Femur (tissue), 1 donor: ENCODE measurements at regions not wholly inside any gene's neighbourhood (a gene's known extent, or its start where the extent isn't known, plus 50 kb on each side); places are given as distances from the start of the nearest gene placed in this dataset.
A peak's percentile ranks its signal among the peaks of the same experiment; 100 is the strongest.

Source experiments
- DNase-seq: peaks from one replicate; pipeline ENCODE4 v3.0.0-alpha.2; 2017

DNA sequence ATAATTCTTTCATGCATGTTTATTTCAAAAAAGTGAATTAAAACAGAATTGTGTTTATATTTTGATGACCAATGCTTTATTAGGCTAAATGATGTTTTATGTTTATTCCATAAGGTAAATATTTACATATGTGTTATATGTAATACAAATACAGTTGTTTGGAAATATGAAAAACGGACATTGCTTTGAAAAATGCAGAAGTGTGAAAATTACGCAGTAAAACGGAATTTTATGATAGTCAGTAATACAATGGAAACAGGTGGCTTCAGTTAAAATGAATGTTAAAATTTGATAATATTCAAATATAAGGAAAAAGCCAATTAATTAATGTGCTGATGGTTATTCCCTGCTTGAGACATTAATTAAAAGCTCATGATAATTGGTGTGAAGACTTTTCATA is 1633.8 kb downstream of the MAT2B start:
- DNase-seq, result no peak

DNA sequence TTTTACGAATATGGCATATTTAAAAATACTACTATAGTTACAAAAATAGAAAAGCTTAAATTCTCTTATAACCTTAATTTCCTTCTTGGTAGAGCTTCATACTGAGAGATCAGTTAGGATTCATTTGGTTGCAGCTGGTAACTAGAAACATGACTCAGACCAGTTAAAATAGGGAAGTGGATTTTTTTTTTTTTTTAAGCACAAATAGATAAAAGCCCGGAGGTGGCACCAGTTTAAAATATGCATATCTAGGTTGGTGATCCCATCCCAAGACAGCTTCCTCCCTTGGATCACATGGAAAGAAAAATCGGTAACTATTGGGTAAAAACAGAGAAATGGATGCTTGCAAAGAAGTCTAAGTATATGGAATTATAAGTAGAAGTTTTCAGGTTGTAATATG is 1634.3 kb downstream of the MAT2B start:
- DNase-seq, result no peak

DNA sequence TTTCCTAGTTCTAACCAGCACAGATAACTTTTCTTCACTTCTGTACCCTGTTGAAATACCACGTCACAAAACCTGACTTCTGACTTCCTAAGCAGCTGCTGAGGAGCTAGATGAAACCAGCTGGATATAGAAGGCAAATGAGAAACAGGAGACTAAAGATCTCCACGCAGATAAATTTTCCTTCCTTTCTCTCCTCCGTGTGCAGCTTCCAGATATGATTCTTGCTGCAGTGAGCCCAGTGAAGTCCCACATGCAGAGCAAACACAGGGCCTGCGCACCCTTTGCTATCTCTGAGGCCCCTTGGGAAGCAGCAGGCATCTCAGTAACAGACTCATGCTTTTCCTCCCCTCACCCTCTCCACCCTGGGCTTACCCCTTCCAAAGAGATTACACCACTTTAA is 1638.3 kb downstream of the MAT2B start:
- DNase-seq, result no peak

DNA sequence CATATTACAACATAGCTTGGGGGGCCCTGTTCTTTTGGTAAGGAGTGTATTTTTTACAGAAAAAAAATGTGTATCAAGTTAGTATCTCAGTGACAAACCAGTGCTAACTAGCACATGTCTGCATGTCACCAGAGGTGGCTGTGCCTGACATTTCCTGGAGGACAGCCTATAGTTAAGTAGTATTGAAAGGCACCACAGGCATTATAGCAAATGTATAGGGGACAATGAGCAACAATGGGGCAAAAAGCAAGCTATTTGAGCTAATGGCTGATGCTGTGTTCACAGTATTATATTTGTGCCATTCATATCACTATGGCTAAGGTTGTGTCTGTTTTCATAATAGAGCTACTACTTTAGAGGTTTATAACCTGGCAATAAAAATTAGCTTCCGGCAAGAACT is 1644.0 kb downstream of the MAT2B start:
- no peak for DNase-seq

GRCh38 chr5:165152058-165152457 is 1646.6 kb downstream of the MAT2B start:
- DNase-seq, result no peak

GRCh38 chr5:165157219-165157618 is 1651.8 kb downstream of the MAT2B start:
- DNase-seq, result no peak

DNA sequence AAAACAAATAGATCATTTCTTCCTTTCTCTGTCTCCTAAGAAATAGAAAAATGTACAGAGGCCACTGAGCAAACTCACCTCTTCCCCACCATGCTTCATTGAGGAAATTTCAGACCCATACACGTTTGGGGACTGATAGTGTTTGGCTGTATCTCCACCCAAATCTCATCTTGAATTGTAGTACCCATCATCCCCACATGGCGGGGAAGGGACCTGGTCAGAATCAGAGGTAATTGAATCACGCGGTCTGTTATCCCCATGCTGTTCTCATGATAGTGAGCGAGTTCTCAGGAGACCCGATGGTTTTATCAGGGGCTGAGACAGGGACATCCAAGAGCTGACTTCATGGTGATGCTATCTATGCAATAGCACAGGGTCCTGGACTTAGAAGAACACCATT is 1655.8 kb downstream of the MAT2B start:
- no peak for DNase-seq

DNA sequence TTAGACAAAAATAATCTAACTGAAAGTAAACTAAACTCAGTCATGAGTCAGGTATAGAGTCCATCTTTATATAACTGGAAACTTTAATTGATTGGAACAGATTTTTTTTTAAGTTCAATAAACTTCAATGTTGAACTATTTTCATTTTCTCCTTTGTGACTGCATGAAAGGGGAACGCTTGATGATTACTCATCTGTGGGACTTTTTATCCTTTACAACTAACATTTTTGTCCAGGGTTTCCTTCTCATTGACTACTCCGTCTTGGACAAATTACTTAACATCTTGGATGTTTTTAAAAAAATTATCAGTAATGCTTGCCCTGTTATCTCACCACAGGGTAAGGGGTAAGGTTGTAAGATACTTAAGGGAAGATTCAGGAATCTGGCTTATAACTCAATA is 1658.4 kb downstream of the MAT2B start:
- DNase-seq, result no peak

DNA sequence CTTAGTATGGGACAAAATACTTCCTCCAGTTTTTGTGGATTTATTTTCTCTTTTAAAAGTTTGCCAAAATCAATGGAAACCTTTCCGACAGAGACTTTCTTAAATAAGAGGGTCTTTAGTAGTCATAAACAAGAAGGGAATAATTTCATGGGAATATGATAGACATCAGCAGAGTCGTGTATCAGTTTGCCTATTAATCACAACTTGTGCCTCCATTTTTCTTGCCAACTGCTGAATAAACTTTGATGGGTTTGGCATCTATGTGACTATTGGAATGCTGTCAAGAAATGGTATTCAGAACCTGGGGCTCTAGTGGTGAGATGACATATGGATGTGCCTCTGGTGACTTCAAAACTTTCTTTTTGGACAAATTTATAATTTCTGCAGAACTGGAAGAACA is 1668.2 kb downstream of the MAT2B start:
- DNase-seq, result no peak

- peak; percentile 18 for DNase-seq
Measured at GRCh38 chr5:165175041-165175440, 1669.6 kb downstream of the MAT2B start.

- DNase-seq, result no peak
Measured at GRCh38 chr5:165184183-165184582, 1678.8 kb downstream of the MAT2B start.

GRCh38 chr5:165185716-165186115 is 1680.3 kb downstream of the MAT2B start:
- no peak for DNase-seq

DNA sequence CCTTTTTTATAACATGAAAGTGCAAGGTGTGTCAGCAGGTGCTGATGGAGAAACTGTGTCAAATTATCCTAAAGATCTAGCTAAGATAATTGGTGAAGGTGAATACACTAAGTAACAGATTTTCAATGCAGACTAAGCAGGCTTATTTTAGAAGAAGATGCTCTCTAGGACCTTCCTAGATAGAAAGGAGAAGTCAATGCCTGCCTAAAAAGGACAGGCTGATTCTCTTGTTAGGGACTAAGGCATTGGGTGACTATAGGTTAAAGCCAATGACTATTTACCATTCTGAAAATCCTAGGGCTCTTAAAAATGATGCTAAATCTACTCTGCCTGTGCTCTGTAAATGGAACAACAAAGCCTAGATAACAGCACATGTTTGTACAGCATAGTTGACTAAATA is 1682.4 kb downstream of the MAT2B start:
- DNase-seq, result no peak

DNA sequence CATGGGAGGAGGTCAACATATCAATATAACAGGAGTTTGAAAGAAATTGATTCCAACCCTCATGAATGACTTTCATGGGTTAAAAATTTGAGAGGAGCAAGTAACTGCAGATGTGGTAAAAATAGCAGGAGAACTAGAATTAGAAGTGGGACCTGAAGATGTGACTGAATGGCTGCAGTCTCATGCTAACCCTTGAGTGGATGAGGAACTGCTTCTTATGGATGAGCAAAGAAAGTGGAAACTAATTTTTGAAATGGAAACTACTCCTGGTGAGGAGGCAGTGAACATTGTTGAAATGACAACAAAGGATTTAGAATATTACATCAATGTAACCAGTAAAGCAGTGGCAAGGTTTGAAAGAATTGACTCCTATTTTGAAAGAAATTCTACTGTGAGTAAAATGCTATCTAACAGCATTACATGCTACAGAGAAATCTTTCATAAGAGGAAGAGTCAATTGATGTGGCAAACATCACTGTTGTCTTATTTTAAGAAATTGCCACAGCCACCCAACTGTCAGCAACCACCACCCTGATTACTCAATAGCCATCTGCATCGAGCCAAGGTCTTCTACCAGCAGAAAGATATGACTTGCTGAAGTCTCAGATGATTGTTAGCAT is 1683.2 kb downstream of the MAT2B start:
- no peak for DNase-seq

DNA sequence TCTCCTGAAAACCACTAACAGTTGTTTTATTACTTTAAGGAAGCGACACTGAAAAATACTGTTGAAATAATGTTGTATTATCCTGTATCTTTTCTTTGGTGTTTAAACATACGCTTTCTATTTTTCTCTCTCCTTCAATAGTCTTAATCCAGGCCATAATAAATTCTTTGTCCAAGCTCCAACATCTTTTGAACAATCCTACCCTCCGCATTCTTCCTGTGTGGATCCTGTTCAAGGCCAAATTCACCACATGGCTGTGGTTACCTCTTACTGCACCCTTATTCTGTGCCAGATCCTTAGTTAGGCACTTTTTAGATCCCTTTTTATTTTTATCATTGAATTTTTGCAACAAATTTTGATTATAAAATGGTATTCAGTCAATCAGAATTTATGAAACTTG is 1691.5 kb downstream of the MAT2B start:
- DNase-seq, result no peak

DNA sequence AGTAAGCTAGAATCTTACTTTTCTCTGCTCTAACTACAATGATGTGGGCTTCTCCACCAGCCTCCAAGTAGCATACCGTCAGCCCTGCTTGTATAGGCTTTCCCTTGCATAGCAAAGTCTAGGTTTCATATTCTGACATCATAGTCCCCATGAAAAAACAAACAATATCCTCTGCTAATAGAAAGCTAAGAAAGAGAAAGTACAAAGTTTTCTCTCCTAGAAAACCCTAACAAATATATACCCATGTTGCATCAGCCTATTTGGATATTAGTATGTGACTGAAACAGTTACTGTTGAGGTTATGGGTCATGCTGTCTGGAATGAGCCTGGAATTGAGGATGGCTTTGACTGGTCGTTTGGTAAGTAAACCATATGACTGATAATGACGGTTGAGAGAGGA is 1696.0 kb downstream of the MAT2B start:
- DNase-seq, result no peak

DNA sequence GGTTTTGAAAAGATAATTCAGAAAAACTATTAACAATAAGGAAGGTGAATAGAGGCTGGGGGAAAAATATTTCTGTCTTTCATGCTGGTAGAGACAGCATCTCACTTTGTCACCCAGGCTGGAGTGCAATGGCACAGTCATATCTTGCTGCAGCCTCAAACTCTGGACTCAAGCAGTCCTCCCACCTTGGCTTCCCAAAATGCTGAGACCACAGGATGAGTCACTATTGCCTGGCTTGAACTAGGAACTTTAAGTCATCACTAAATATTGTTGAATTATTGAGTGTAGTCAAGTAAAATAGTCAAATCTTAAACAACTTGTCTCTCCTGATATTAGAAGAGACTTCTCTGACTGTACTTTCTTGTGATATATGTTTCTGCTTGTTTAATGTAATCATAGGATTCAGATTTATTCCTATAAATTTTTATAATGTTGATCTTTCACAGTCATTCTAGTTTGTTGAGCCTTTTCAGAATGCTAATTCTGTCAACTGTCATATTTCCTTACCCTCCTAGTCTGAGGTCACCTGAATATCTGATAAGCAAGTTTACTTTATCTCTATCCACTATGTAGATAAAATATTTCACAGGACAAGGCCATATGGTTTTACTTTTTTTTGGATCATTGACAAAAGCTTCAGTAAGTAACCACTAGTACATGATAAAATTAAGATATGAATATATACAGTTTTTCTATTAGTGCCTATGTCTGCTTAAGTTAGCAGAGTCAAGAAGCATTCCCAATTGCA is 1696.5 kb downstream of the MAT2B start:
- DNase-seq, result no peak

GRCh38 chr5:165202519-165202910 is 1697.1 kb downstream of the MAT2B start:
- DNase-seq, result no peak

DNA sequence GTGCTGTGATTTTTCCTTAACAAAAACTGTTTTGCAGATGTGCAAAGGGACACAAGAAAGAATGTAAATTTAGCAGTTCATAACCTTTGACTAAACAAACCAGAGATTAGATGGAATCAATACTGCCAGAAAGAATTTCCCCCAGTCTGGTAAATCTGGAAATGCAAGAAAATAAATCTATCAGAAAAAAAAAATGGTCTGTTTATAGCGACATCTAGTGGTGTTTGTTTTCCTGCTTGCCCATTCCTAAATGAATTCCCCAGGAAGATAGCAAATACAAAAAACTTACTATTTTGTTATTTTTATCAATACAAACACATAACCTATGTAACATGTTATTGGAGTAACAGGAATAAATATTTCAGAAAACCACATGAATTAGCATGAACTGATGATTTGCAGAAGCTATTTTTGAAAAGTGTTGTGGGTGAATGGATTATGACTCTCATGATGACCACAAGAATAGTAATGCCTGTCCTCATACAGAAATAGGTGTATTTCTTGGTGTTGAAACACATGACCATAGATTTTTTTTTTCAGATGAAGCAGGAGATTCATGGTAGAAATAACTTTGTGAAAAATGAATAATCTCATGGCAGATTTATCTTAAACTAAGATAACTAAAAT is 1703.8 kb downstream of the MAT2B start:
- DNase-seq, result no peak

- no peak for DNase-seq
Measured at GRCh38 chr5:165224366-165225045, 1719.1 kb downstream of the MAT2B start.

- DNase-seq, result no peak
Measured at GRCh38 chr5:165227515-165227914, 1722.1 kb downstream of the MAT2B start.

GRCh38 chr5:165228184-165228583 is 1722.8 kb downstream of the MAT2B start:
- no peak for DNase-seq

- DNase-seq, result no peak
Measured at GRCh38 chr5:165231821-165232508, 1726.5 kb downstream of the MAT2B start.
